Fibroblast of lung (primary cell): ENCODE measurements at regions not wholly inside any gene's neighbourhood (a gene's known extent, or its start where the extent isn't known, plus 50 kb on each side); places are given as distances from the start of the nearest gene placed in this dataset.

Experiments
- CTCF ChIP-seq, 2 donors: IDR thresholded peaks in 1 of 2; conservative IDR thresholded peaks in 1 of 2; 1 replicate in 1 of 2; 2 replicates in 1 of 2; pipeline ENCODE4 v1.5.1; 2011 to 2012; ENCODE audit warnings: low read length in 2 of 2, control low read depth in 1 of 2, inconsistent platforms in 1 of 2, low read depth in 1 of 2, mild to moderate bottlenecking in 1 of 2
- EZH2 ChIP-seq: IDR thresholded peaks from 2 replicates; pipeline ENCODE4 v1.5.1; 2012; ENCODE audit warnings: low read length, control low read depth, mild to moderate bottlenecking; ENCODE audit errors: missing control alignments

- TF ChIP-seq CTCF (conservative IDR thresholded peaks at IDR 0.05 in 1 of 2, IDR thresholded peaks at IDR 0.05 in 1 of 2; ENCODE audit: low read depth in 1 of 2, low read length in 2 of 2), result no peak
- TF ChIP-seq EZH2, result no peak
These were observed 63.9 kb downstream of the C9orf152 start for GRCh38 chr9:110143950-110144545.
